K562 (cell line): ENCODE measurements at regions not wholly inside any gene's neighbourhood (a gene's known extent, or its start where the extent isn't known, plus 50 kb on each side); places are given as distances from the start of the nearest gene placed in this dataset.

Experiments used
- ATAC-seq: fragments of 200-7000 bp; cut with Tn5 transposase; 3 replicates; pipeline ENCODE4 v1.9.1; 2020; ENCODE audit warnings: moderate library complexity
- BruUV-seq: library from RNA; stranded (reverse); fragments of 400-500 nt; replicated peaks from 2 replicates; lab custom pipeline; 2021; lab: Mats Ljungman, UMichigan
- CTCF ChIA-PET: fragments of 300-600 bp; formaldehyde crosslinking; extraction: SDS; loops from one replicate; lab custom pipeline; 2021; ENCODE audit warnings: low intra/inter-chr PET ratio; lab: Yijun Ruan, JAX
- POLR2A ChIA-PET: fragments of 300-600, 350-650 bp; sonication (Branson Sonifier 250); formaldehyde crosslinking; extraction: SDS; loops from one replicate; lab custom pipeline; 2021; ENCODE audit warnings: antibody characterized with exemption, inconsistent platforms; lab: Yijun Ruan, JAX
- DNase-seq, 4 experiments: peaks; one replicate each; pipeline versions ENCODE4 v3.0.0 to v3.0.0-alpha.2; 2011 to 2018; ENCODE audit warnings: low spot score in 3 of 4, mixed read lengths in 3 of 4; ENCODE audit errors: extremely low read depth in 1 of 4
- FAIRE-seq: peaks from 2 replicates; lab custom pipeline; 2011; peaks lifted over from hg19 to GRCh38; lab: Jason Lieb, UNC
- H2AFZ ChIP-seq: 2 replicates; pipeline ENCODE4 v1.6.0; 2011; ENCODE audit warnings: low read depth, low read length, control low read depth, inconsistent platforms
- H3K27ac ChIP-seq: fragments of 200-600 bp; 3 replicates; pipeline ENCODE4 v1.8.0; 2011; ENCODE audit warnings: low read depth, mild to moderate bottlenecking, control low read depth, inconsistent platforms, low read length, moderate library complexity, mixed read lengths; ENCODE audit errors: extremely low read depth
- H3K27me3 ChIP-seq, 2 experiments: fragments of 300-600 bp in 1 of 2; 2 replicates in 1 of 2; 3 replicates in 1 of 2; pipeline versions ENCODE4 v1.6.0 to v1.8.0; 2011; ENCODE audit warnings: inconsistent platforms in 2 of 2, low read length in 2 of 2, mild to moderate bottlenecking in 1 of 2, mixed read lengths in 1 of 2, moderate library complexity in 1 of 2; ENCODE audit not compliant: control insufficient read depth in 2 of 2, insufficient read depth in 2 of 2
- H3K36me3 ChIP-seq: fragments of 300-600 bp; 3 replicates; pipeline ENCODE4 v1.8.0; 2011; ENCODE audit warnings: mild to moderate bottlenecking, low read length, inconsistent platforms; ENCODE audit not compliant: control insufficient read depth, insufficient read depth
- H3K4me1 ChIP-seq, 2 experiments: fragments of 200-600 bp in 1 of 2; replicated peaks in 1 of 2; 2 replicates in 1 of 2; 3 replicates in 1 of 2; pipeline versions ENCODE4 v1.5.1 to v1.8.0; 2011; ENCODE audit warnings: inconsistent platforms in 2 of 2, low read length in 2 of 2, mild to moderate bottlenecking in 1 of 2, mixed read lengths in 1 of 2, moderate library complexity in 1 of 2; ENCODE audit not compliant: control insufficient read depth in 2 of 2, insufficient read depth in 2 of 2
- H3K4me2 ChIP-seq: 2 replicates; pipeline ENCODE4 v1.6.1; 2011; ENCODE audit warnings: low read length, control low read depth, inconsistent platforms, mixed read lengths; ENCODE audit not compliant: insufficient read depth
- H3K4me3 ChIP-seq: fragments of 200-600 bp; sonication (generic), shearing (Covaris generic); 2 replicates; pipeline ENCODE4 v1.5.1; 2016; ENCODE audit warnings: control low read depth, inconsistent platforms
- H3K79me2 ChIP-seq: fragments of 200-600 bp; 3 replicates; pipeline ENCODE4 v1.8.0; 2011; ENCODE audit warnings: low read length, inconsistent platforms; ENCODE audit not compliant: control insufficient read depth, insufficient read depth
- H3K9ac ChIP-seq, 2 experiments: 2 replicates each; pipeline versions ENCODE4 v1.6.0 to v1.6.1; 2011; ENCODE audit warnings: low read depth in 2 of 2, low read length in 2 of 2, control low read depth in 1 of 2, inconsistent platforms in 1 of 2, mild to moderate bottlenecking in 1 of 2, mixed read lengths in 1 of 2; ENCODE audit not compliant: insufficient read depth in 1 of 2
- H3K9me1 ChIP-seq: one replicate; pipeline ENCODE4 v1.6.0; 2011; ENCODE audit warnings: inconsistent platforms, mild to moderate bottlenecking, low read length, moderate library complexity; ENCODE audit not compliant: control insufficient read depth, insufficient read depth
- H3K9me3 ChIP-seq: replicated peaks from 2 replicates; pipeline ENCODE4 v1.5.1; 2011; ENCODE audit warnings: low read depth, low read length, inconsistent platforms; ENCODE audit not compliant: control insufficient read depth, insufficient read depth
- H4K20me1 ChIP-seq: replicated peaks from 2 replicates; pipeline ENCODE4 v1.6.1; 2011; ENCODE audit warnings: low read length, inconsistent platforms, mixed read lengths; ENCODE audit not compliant: control insufficient read depth, insufficient read depth
- ETV1 ChIP-seq: fragments of 450-650 bp; conservative IDR thresholded peaks from 2 replicates; pipeline ENCODE4 v1.6.1; 2016; ENCODE audit warnings: missing genetic modification characterization, control low read depth, low read depth, missing compliant biosample characterization
- GTF2E2 ChIP-seq: fragments of 200-800 bp; sonication (Bioruptor generic); IDR thresholded peaks from 2 replicates; pipeline ENCODE4 v1.6.1; 2016; ENCODE audit warnings: missing genetic modification characterization, missing compliant biosample characterization
- MAFG ChIP-seq: fragments of 450-650 bp; conservative IDR thresholded peaks from 2 replicates; pipeline ENCODE4 v1.6.1; 2016; ENCODE audit warnings: missing genetic modification characterization, missing compliant biosample characterization
- POLR2H ChIP-seq: IDR thresholded peaks from 2 replicates; pipeline ENCODE4 v1.6.1; 2016; ENCODE audit warnings: missing genetic modification characterization, low read depth, mild to moderate bottlenecking, control low read depth, missing compliant biosample characterization, moderate library complexity
- SMC3 ChIP-seq: conservative IDR thresholded peaks from 2 replicates; pipeline ENCODE4 v1.6.1; 2011; ENCODE audit warnings: low read depth, low read length, improper control_type of control experiment; ENCODE audit not compliant: insufficient read depth
- TARDBP ChIP-seq: fragments of 450-650 bp; IDR thresholded peaks from 2 replicates; pipeline ENCODE4 v1.6.1; 2016
- TCF15 ChIP-seq: fragments of 250-450 bp; sonication (Bioruptor Pico); IDR thresholded peaks from 2 replicates; pipeline ENCODE4 v1.8.0; 2022; ENCODE audit warnings: moderate library complexity, mild to moderate bottlenecking, inconsistent platforms
- ZC3H4 ChIP-seq: sonication (generic); formaldehyde crosslinking; IDR thresholded peaks from 2 replicates; pipeline ENCODE4 v1.9.0; 2021; ENCODE audit warnings: missing genetic modification reagents, borderline replicate concordance
- ZNF146 ChIP-seq: IDR thresholded peaks from one replicate; pipeline ENCODE4 v1.6.1; 2018; ENCODE audit warnings: missing compliant biosample characterization; ENCODE audit not compliant: unreplicated experiment
- ZNF644 ChIP-seq: fragments of 200-800 bp; sonication (Bioruptor generic); IDR thresholded peaks from 2 replicates; pipeline ENCODE4 v1.6.1; 2016; ENCODE audit warnings: low read depth, missing genetic modification characterization, missing compliant biosample characterization
- ZNF668 ChIP-seq: fragments of 250-450 bp; sonication (Bioruptor Pico); IDR thresholded peaks from 2 replicates; pipeline ENCODE4 v1.8.0; 2022; ENCODE audit warnings: mild to moderate bottlenecking, inconsistent platforms
- WGBS: fragments of 100-300 bp; shearing (Covaris generic); methylation state at CpG from one replicate; pipeline ENCODE4 v1.1.6; 2016; ENCODE audit warnings: low coverage, mixed read lengths; ENCODE audit not compliant: insufficient coverage; ENCODE audit errors: missing lambda C conversion rate; 5-methylcytosine and 5-hydroxymethylcytosine counted together
- in situ Hi-C: fragments of 300-500 bp; cut with MboI; formaldehyde crosslinking; loops from 4 replicates; pipeline ENCODE4 v1.15.0; 2018; ENCODE audit warnings: inconsistent platforms, mixed read lengths
- intact Hi-C: fragments of 100-400 bp; cut with micrococcal nuclease; formaldehyde crosslinking; loops from 2 replicates; pipeline ENCODE4 v1.14.2; 2022
- TF ChIP-seq, protein P1 (sequence below): IDR thresholded peaks from 2 replicates; pipeline ENCODE4 v1.6.1; 2014; ENCODE audit warnings: antibody characterized with exemption
- TF ChIP-seq, protein P2 (sequence below): sonication (generic); formaldehyde crosslinking; IDR thresholded peaks from 2 replicates; pipeline ENCODE4 v1.8.0; 2022; ENCODE audit warnings: mild to moderate bottlenecking, missing genetic modification reagents

GRCh38 chr10:25828475-25828874 is 105.6 kb upstream of the MYO3A start:
- intact Hi-C loops = no loop called here
- Histone ChIP-seq H3K79me2 (no peaks in the 10 kb centered on the region), H3K36me3 (no peaks in the 10 kb centered on the region), H3K9me1 (no peaks in the 10 kb centered on the region), H3K9ac (no peak overlapping the region), H2AFZ (no peak overlapping the region), H3K27ac (no peak overlapping the region), H4K20me1 (no peaks in the 10 kb centered on the region), H3K4me2 (no peak overlapping the region), H3K27me3 (no peaks in the 10 kb centered on the region), H3K9me3 (no peaks in the 10 kb centered on the region), H3K4me3 (no peak overlapping the region), H3K4me1 (no peaks in the 10 kb centered on the region)
- 0% methylated on average over 4 of the region's 4 CpGs for WGBS
- TF ChIP-seq, protein P1, sequence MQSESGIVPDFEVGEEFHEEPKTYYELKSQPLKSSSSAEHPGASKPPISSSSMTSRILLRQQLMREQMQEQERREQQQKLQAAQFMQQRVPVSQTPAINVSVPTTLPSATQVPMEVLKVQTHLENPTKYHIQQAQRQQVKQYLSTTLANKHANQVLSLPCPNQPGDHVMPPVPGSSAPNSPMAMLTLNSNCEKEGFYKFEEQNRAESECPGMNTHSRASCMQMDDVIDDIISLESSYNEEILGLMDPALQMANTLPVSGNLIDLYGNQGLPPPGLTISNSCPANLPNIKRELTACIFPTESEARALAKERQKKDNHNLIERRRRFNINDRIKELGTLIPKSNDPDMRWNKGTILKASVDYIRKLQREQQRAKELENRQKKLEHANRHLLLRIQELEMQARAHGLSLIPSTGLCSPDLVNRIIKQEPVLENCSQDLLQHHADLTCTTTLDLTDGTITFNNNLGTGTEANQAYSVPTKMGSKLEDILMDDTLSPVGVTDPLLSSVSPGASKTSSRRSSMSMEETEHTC = no peak
- TF ChIP-seq ZC3H4 (no peak), TCF15 (no peak)
- POLR2A ChIA-PET = interaction anchor here (0.6 kb wide), 1 partner anchor 279 kb away, joined by 4 read pairs; no protein-coding TSS in a partner anchor
- in situ Hi-C loops = no loop called here
- CTCF ChIA-PET = no interaction called here
- no peak for FAIRE-seq
- DNase-seq = no peak
- no peak for ATAC-seq
- no TSS peak for BruUV-seq

GRCh38 chr10:25831080-25831479 is 102.9 kb upstream of the MYO3A start:
- no peaks in the 10 kb centered on the region for H3K9me3 ChIP-seq
- intact Hi-C loops (no loop called here), in situ Hi-C loops (no loop called here)
- no peaks in the 10 kb centered on the region for H3K9me1 ChIP-seq
- H3K36me3 ChIP-seq = no peaks in the 10 kb centered on the region
- FAIRE-seq = no peak
- CTCF ChIA-PET = no interaction called here
- BruUV-seq = no TSS peak
- H2AFZ ChIP-seq = no peak overlapping the region
- no peaks in the 10 kb centered on the region for H3K79me2 ChIP-seq
- H3K27ac ChIP-seq = no peak overlapping the region
- POLR2A ChIA-PET = no interaction called here
- H3K4me2 ChIP-seq = no peak overlapping the region
- 0% methylated on average over 1 of the region's 1 CpG for WGBS
- no peak overlapping the region for H3K4me3 ChIP-seq
- H3K9ac ChIP-seq = no peak overlapping the region
- H3K27me3 ChIP-seq = no peaks in the 10 kb centered on the region
- no peak for ATAC-seq
- DNase-seq = no peak
- H4K20me1 ChIP-seq = no peaks in the 10 kb centered on the region
- H3K4me1 ChIP-seq = no peaks in the 10 kb centered on the region
- TF ChIP-seq MAFG = no peak
- no peak for TF ChIP-seq POLR2H (tag)
- TF ChIP-seq ZNF146 (CRISPR knock-in tag) = no peak
- TF ChIP-seq SMC3 = no peak
- TF ChIP-seq, protein P2, sequence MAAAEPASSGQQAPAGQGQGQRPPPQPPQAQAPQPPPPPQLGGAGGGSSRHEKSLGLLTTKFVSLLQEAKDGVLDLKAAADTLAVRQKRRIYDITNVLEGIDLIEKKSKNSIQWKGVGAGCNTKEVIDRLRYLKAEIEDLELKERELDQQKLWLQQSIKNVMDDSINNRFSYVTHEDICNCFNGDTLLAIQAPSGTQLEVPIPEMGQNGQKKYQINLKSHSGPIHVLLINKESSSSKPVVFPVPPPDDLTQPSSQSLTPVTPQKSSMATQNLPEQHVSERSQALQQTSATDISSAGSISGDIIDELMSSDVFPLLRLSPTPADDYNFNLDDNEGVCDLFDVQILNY = no peak
- TF ChIP-seq GTF2E2 (tag) = no peak
- no peak for TF ChIP-seq ETV1 (tag)
- no peak for TF ChIP-seq ZNF668 (CRISPR knock-in tag)
- TF ChIP-seq ZNF644 (tag) = no peak
- TF ChIP-seq TARDBP = no peak
